GM10266 (cell line): ENCODE measurements at regions not wholly inside any gene's neighbourhood (a gene's known extent, or its start where the extent isn't known, plus 50 kb on each side); places are given as distances from the start of the nearest gene placed in this dataset.

Experiments
- DNase-seq: peaks from one replicate; pipeline ENCODE4 v3.0.0; 2012; ENCODE audit errors: extremely low spot score
- TF ChIP-seq, protein P1 (sequence below): IDR thresholded peaks from 2 replicates; pipeline ENCODE4 v1.5.1; 2012; ENCODE audit warnings: mild to moderate bottlenecking, low read depth; ENCODE audit not compliant: control insufficient read depth, insufficient read depth; ENCODE audit errors: missing control alignments

- TF ChIP-seq, protein P1, sequence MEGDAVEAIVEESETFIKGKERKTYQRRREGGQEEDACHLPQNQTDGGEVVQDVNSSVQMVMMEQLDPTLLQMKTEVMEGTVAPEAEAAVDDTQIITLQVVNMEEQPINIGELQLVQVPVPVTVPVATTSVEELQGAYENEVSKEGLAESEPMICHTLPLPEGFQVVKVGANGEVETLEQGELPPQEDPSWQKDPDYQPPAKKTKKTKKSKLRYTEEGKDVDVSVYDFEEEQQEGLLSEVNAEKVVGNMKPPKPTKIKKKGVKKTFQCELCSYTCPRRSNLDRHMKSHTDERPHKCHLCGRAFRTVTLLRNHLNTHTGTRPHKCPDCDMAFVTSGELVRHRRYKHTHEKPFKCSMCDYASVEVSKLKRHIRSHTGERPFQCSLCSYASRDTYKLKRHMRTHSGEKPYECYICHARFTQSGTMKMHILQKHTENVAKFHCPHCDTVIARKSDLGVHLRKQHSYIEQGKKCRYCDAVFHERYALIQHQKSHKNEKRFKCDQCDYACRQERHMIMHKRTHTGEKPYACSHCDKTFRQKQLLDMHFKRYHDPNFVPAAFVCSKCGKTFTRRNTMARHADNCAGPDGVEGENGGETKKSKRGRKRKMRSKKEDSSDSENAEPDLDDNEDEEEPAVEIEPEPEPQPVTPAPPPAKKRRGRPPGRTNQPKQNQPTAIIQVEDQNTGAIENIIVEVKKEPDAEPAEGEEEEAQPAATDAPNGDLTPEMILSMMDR: no peak
- DNase-seq: no peak
Measured at GRCh38 chr5:112648264-112648663, 89.4 kb upstream of the APC start.

- TF ChIP-seq, protein P1: no peak
- DNase-seq: no peak
Measured at GRCh38 chr5:112649882-112650281, 87.8 kb upstream of the APC start.

DNA sequence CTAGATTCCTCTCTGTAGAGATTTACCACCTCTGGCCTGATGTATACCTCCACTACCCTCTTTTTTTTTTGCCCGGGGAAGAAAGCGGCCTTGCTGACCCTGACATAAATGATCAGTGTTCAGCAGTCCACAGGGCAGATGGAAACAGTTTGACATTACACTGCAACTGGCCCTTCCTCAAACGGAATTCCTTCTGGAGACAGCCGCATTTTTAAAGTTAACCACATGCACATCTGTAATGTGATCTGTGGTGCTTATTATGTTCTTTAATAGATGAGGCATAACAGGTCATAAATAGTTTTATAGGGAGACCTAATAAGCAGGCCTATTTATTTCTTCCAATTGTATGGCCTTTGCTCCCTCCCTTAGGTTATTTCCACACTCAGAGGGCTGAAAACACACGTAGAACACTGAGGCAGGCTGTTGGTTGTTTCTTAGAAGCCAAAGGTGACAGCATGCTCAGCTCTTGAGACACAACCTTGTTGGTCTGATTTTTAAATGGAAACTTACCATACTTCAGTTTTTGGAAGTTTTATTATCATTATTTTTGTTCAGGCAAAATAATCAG is 84.0 kb upstream of the APC start:
- DNase-seq: no peak
- TF ChIP-seq, protein P1: no peak

DNA sequence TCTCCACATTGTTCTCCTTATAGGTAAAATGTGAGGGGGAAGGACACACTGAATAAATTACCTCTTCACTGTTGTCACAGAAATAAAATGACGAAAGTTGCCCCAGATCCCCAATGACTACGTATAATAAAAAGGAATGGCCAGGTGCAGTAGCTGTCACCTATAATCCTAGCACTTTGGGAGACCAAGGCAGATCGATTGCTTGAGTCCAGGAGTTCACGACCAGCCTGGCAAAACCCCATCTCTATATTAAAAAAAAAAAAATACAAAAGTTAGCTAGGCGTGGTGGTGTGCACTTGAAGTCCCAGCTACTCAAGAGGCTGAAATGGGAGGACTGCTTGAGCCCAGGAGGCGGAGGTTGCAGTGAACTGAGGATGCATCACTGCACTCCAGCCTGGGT is 82.2 kb upstream of the APC start:
- TF ChIP-seq, protein P1: no peak
- DNase-seq: no peak

DNA sequence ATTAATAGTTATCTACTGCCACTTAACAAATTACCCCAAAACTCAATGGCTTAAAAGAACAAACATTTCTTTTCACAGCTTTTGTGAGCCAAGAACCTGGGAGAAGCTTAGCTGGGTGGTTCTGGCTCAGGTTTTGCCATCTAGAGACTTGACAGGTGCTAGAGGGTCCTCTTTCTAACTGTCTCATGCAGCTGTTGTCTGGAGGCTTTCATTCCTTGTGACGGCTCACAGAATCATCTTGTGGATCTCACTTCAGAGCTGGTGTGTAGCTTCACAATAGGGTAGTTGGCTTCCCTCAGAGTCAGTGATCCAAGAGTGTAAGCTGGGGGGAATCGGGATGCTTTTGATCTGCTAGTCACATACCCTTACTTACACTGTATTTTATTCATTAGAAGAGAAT is 81.2 kb upstream of the APC start:
- TF ChIP-seq, protein P1: no peak
- DNase-seq: no peak

GRCh38 chr5:112657804-112658203 is 79.9 kb upstream of the APC start:
- no peak for DNase-seq
- TF ChIP-seq, protein P1: no peak

DNA sequence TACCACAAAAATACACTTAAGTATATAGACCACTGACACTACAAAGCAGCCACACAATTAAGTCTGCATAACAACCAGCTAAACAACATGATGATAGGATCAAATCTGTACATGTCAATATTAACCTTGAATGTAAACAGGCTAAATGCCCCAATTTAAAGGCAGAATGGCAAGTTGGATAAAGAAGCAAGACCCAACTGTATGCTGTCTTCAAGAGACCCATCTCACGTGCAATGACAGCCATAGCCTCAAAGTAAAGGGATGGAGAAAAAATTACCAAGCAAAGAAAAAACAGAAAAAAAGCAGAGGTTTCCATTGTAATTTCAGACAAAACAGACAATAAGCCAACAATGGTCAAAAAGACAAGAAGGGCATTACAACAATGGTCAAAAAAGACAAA is 77.3 kb upstream of the APC start:
- TF ChIP-seq, protein P1: no peak
- DNase-seq: no peak
